GM23248 (cell line): ENCODE measurements at regions not wholly inside any gene's neighbourhood (a gene's known extent, or its start where the extent isn't known, plus 50 kb on each side); places are given as distances from the start of the nearest gene placed in this dataset.

ENCODE experiments used
- EZH2 ChIP-seq: fragments of 200-600 bp; sonication (generic); IDR thresholded peaks from 2 replicates; pipeline ENCODE4 v1.6.1; 2018; ENCODE audit warnings: antibody characterized with exemption, mild to moderate bottlenecking; ENCODE audit not compliant: insufficient read depth, poor library complexity, severe bottlenecking
- EZH2phosphoT487 ChIP-seq: fragments of 200-600 bp; sonication (generic); IDR thresholded peaks from 2 replicates; pipeline ENCODE4 v1.6.1; 2018; ENCODE audit warnings: antibody characterized with exemption, moderate library complexity, mild to moderate bottlenecking, low read depth; ENCODE audit not compliant: insufficient read depth

DNA sequence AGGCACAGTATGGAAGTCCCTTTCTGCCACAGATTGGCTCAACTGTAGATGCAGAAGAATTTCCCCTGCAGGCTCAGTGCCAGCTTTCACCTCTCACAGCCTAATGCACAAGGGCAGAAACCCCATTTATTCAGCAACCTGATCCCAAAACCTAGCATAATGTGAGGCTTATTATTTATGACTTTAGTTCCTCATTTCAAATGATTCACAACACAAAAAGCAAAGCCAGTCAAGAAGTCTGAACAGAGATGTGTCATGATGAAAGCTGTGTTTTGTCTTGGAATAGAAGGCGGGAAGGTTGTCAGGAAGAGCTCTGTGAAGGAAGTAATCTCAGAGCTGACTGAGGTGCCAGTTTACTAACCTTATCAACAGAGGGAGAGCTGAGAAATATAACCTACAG lies 369.7 kb downstream of the LRRC70 start:
- no peak for TF ChIP-seq EZH2phosphoT487
- no peak for TF ChIP-seq EZH2
